Spinal cord (tissue), 9 donors: ENCODE measurements at regions not wholly inside any gene's neighbourhood (a gene's known extent, or its start where the extent isn't known, plus 50 kb on each side); places are given as distances from the start of the nearest gene placed in this dataset.

Experiments
- DNase-seq, 6 donors: peaks; one replicate each; pipeline versions ENCODE4 v3.0.0 to v3.0.0-alpha.2; 2013 to 2015; ENCODE audit warnings: low spot score in 6 of 6, low read depth in 4 of 6
- H3K27ac ChIP-seq: one replicate; pipeline ENCODE4 v1.5.1; 2013; ENCODE audit warnings: low read depth, low read length, control low read depth
- H3K27me3 ChIP-seq: one replicate; pipeline ENCODE4 v1.6.1; 2013; ENCODE audit warnings: low read length; ENCODE audit not compliant: control insufficient read depth, insufficient read depth
- H3K36me3 ChIP-seq: one replicate; pipeline ENCODE4 v1.6.1; 2013; ENCODE audit warnings: low read length; ENCODE audit not compliant: control insufficient read depth, insufficient read depth
- H3K4me1 ChIP-seq: one replicate; pipeline ENCODE4 v1.6.1; 2013; ENCODE audit warnings: low read length; ENCODE audit not compliant: control insufficient read depth, insufficient read depth
- H3K4me3 ChIP-seq: one replicate; pipeline ENCODE4 v1.5.1; 2013; ENCODE audit warnings: low read depth, low read length, control low read depth
- H3K9me3 ChIP-seq: one replicate; pipeline ENCODE4 v1.6.1; 2013; ENCODE audit warnings: low read length; ENCODE audit not compliant: control insufficient read depth, insufficient read depth
- WGBS: methylation state at CpG from one replicate; pipeline ENCODE4 v1.1.5; 2013; ENCODE audit warnings: missing lambda C conversion rate; ENCODE audit not compliant: insufficient coverage; 5-methylcytosine and 5-hydroxymethylcytosine counted together
- donor health status: healthy.

GRCh38 chr2:21453723-21454450 lies 330.1 kb downstream of the TDRD15 start:
- H3K27ac ChIP-seq = no peak overlapping the region
- H3K27me3 ChIP-seq = no peaks in the 10 kb centered on the region
- H3K4me1 ChIP-seq = peaks cover 3% of the 10 kb centered on the region
- no peak for DNase-seq
- 64% methylated on average over 2 of the region's 8 CpGs for WGBS
- no peaks in the 10 kb centered on the region for H3K9me3 ChIP-seq
- H3K36me3 ChIP-seq = no peaks in the 10 kb centered on the region
- no peak overlapping the region for H3K4me3 ChIP-seq

- no peaks in the 10 kb centered on the region for H3K27me3 ChIP-seq
- no peaks in the 10 kb centered on the region for H3K9me3 ChIP-seq
- H3K27ac ChIP-seq = no peak overlapping the region
- H3K4me1 ChIP-seq = no peaks in the 10 kb centered on the region
- no peak for DNase-seq
- H3K4me3 ChIP-seq = no peak overlapping the region
- WGBS = 80% methylated on average over 1 of the region's 2 CpGs
- H3K36me3 ChIP-seq = no peaks in the 10 kb centered on the region
These were observed 331.1 kb downstream of the TDRD15 start for GRCh38 chr2:21454839-21455238.

- no peaks in the 10 kb centered on the region for H3K9me3 ChIP-seq
- H3K4me1 ChIP-seq = no peaks in the 10 kb centered on the region
- H3K4me3 ChIP-seq = no peak overlapping the region
- H3K36me3 ChIP-seq = no peaks in the 10 kb centered on the region
- 100% methylated on average over 1 of the region's 3 CpGs for WGBS
- H3K27me3 ChIP-seq = no peaks in the 10 kb centered on the region
- peak in 1 of 6 donors; percentile 22 for DNase-seq
- H3K27ac ChIP-seq = no peak overlapping the region
These were observed 338.0 kb downstream of the TDRD15 start for GRCh38 chr2:21461754-21462240.

GRCh38 chr2:21466341-21466927 lies 342.7 kb downstream of the TDRD15 start:
- Histone ChIP-seq H3K9me3 (no peaks in the 10 kb centered on the region), H3K4me3 (no peak overlapping the region), H3K4me1 (no peaks in the 10 kb centered on the region), H3K36me3 (no peaks in the 10 kb centered on the region), H3K27me3 (no peaks in the 10 kb centered on the region), H3K27ac (no peak overlapping the region)
- WGBS = no CpG with 5 or more reads among the region's 1 CpG
- no peak for DNase-seq

- H3K9me3 ChIP-seq = no peaks in the 10 kb centered on the region
- no peaks in the 10 kb centered on the region for H3K4me1 ChIP-seq
- no peak overlapping the region for H3K4me3 ChIP-seq
- no peaks in the 10 kb centered on the region for H3K27me3 ChIP-seq
- DNase-seq = no peak
- no CpG with 5 or more reads among the region's 1 CpG for WGBS
- H3K27ac ChIP-seq = no peak overlapping the region
- H3K36me3 ChIP-seq = no peaks in the 10 kb centered on the region
These were observed 343.6 kb downstream of the TDRD15 start for GRCh38 chr2:21467280-21467818.

GRCh38 chr2:21467910-21468309 lies 344.1 kb downstream of the TDRD15 start:
- DNase-seq = no peak
- H3K27me3 ChIP-seq = no peaks in the 10 kb centered on the region
- H3K36me3 ChIP-seq = no peaks in the 10 kb centered on the region
- H3K4me3 ChIP-seq = no peak overlapping the region
- H3K9me3 ChIP-seq = no peaks in the 10 kb centered on the region
- no peak overlapping the region for H3K27ac ChIP-seq
- H3K4me1 ChIP-seq = no peaks in the 10 kb centered on the region
- 100% methylated on average over 1 of the region's 2 CpGs for WGBS

- no peak for DNase-seq
- Histone ChIP-seq H3K36me3 (no peaks in the 10 kb centered on the region), H3K9me3 (no peaks in the 10 kb centered on the region), H3K4me1 (no peaks in the 10 kb centered on the region), H3K4me3 (no peak overlapping the region), H3K27me3 (no peaks in the 10 kb centered on the region), H3K27ac (no peak overlapping the region)
- 73% methylated on average over 4 of the region's 4 CpGs for WGBS
These were observed 344.9 kb downstream of the TDRD15 start for GRCh38 chr2:21468624-21469023.

GRCh38 chr2:21469158-21469557 lies 345.4 kb downstream of the TDRD15 start:
- H3K27me3 ChIP-seq = no peaks in the 10 kb centered on the region
- WGBS = no CpG with 5 or more reads among the region's 2 CpGs
- no peaks in the 10 kb centered on the region for H3K9me3 ChIP-seq
- H3K4me3 ChIP-seq = no peak overlapping the region
- no peak for DNase-seq
- no peaks in the 10 kb centered on the region for H3K4me1 ChIP-seq
- H3K36me3 ChIP-seq = no peaks in the 10 kb centered on the region
- no peak overlapping the region for H3K27ac ChIP-seq

GRCh38 chr2:21469564-21469963 lies 345.8 kb downstream of the TDRD15 start:
- Histone ChIP-seq H3K4me1 (no peaks in the 10 kb centered on the region), H3K4me3 (no peak overlapping the region), H3K27ac (no peak overlapping the region), H3K27me3 (no peaks in the 10 kb centered on the region), H3K36me3 (no peaks in the 10 kb centered on the region), H3K9me3 (no peaks in the 10 kb centered on the region)
- DNase-seq = no peak
- 86% methylated on average over 2 of the region's 4 CpGs for WGBS

GRCh38 chr2:21480162-21480561 lies 356.4 kb downstream of the TDRD15 start:
- no peaks in the 10 kb centered on the region for H3K9me3 ChIP-seq
- H3K36me3 ChIP-seq = no peaks in the 10 kb centered on the region
- 60% methylated on average over 1 of the region's 2 CpGs for WGBS
- DNase-seq = no peak
- no peaks in the 10 kb centered on the region for H3K27me3 ChIP-seq
- H3K4me3 ChIP-seq = no peak overlapping the region
- no peaks in the 10 kb centered on the region for H3K4me1 ChIP-seq
- H3K27ac ChIP-seq = no peak overlapping the region
